DOHH2 (cell line): ENCODE measurements at regions not wholly inside any gene's neighbourhood (a gene's known extent, or its start where the extent isn't known, plus 50 kb on each side); places are given as distances from the start of the nearest gene placed in this dataset.
"Not testable (repeated sequence)": the region's sequence is repeated elsewhere in the genome, so short reads cannot be mapped to it uniquely, and the experiment has no call there.

Source experiments
- H3F3A ChIP-seq: fragments of 200-600 bp; sonication (generic), shearing (Covaris generic); 2 replicates; pipeline ENCODE4 v1.6.0; 2016; ENCODE audit warnings: antibody characterized with exemption, mild to moderate bottlenecking; ENCODE audit not compliant: control insufficient read depth, insufficient read depth
- H3K27ac ChIP-seq: fragments of 200-600 bp; sonication (generic); 2 replicates; pipeline ENCODE4 v1.5.1; 2014; ENCODE audit warnings: low read depth, mild to moderate bottlenecking, low read length, moderate library complexity
- H3K27me3 ChIP-seq: fragments of 200-600 bp; sonication (generic); 2 replicates; pipeline ENCODE4 v1.6.1; 2014; ENCODE audit warnings: mild to moderate bottlenecking, low read length, mixed read lengths; ENCODE audit not compliant: control insufficient read depth
- H3K36me3 ChIP-seq: fragments of 200-600 bp; sonication (generic); 2 replicates; pipeline ENCODE4 v1.6.1; 2014; ENCODE audit warnings: mild to moderate bottlenecking, low read length, moderate library complexity, mixed read lengths; ENCODE audit not compliant: control insufficient read depth
- H3K4me1 ChIP-seq: fragments of 200-600 bp; sonication (generic); 2 replicates; pipeline ENCODE4 v1.6.1; 2014; ENCODE audit warnings: mild to moderate bottlenecking, low read length, mixed read lengths; ENCODE audit not compliant: control insufficient read depth
- H3K4me2 ChIP-seq: fragments of 200-600 bp; sonication (generic); 2 replicates; pipeline ENCODE4 v1.6.0; 2014; ENCODE audit warnings: mild to moderate bottlenecking, low read length, moderate library complexity
- H3K4me3 ChIP-seq: fragments of 200-600 bp; sonication (generic); 2 replicates; pipeline ENCODE4 v1.5.1; 2014; ENCODE audit warnings: mild to moderate bottlenecking, low read length, mixed read lengths
- H3K79me2 ChIP-seq: fragments of 200-600 bp; sonication (generic); 2 replicates; pipeline ENCODE4 v1.6.1; 2014; ENCODE audit warnings: mild to moderate bottlenecking, low read length, mixed read lengths; ENCODE audit not compliant: control insufficient read depth
- H3K9me2 ChIP-seq: fragments of 200-600 bp; sonication (generic); replicated peaks from 2 replicates; pipeline ENCODE4 v1.6.1; 2014; ENCODE audit warnings: mild to moderate bottlenecking, low read length, mixed read lengths; ENCODE audit not compliant: control insufficient read depth
- H3K9me3 ChIP-seq: fragments of 200-600 bp; sonication (generic); 2 replicates; pipeline ENCODE4 v1.6.1; 2014; ENCODE audit warnings: antibody characterized with exemption, low read length, mixed read lengths; ENCODE audit not compliant: control insufficient read depth, insufficient read depth
- H4K20me1 ChIP-seq: fragments of 200-600 bp; sonication (generic); 2 replicates; pipeline ENCODE4 v1.6.0; 2014; ENCODE audit warnings: low read depth, mild to moderate bottlenecking, antibody characterized with exemption, low read length, moderate library complexity; ENCODE audit not compliant: control insufficient read depth, insufficient read depth
- EZH2phosphoT487 ChIP-seq: fragments of 200-600 bp; sonication (generic); IDR thresholded peaks from 2 replicates; pipeline ENCODE4 v1.6.1; 2017; ENCODE audit warnings: borderline replicate concordance, mild to moderate bottlenecking, antibody characterized with exemption, low read length, moderate library complexity, mixed read lengths
- TF ChIP-seq, protein P1 (sequence below): fragments of 200-600 bp; sonication (generic); IDR thresholded peaks from one replicate; pipeline ENCODE4 v1.5.1; 2014; ENCODE audit warnings: antibody characterized with exemption, mild to moderate bottlenecking, low read depth, low read length; ENCODE audit not compliant: poor library complexity, severe bottlenecking

DNA sequence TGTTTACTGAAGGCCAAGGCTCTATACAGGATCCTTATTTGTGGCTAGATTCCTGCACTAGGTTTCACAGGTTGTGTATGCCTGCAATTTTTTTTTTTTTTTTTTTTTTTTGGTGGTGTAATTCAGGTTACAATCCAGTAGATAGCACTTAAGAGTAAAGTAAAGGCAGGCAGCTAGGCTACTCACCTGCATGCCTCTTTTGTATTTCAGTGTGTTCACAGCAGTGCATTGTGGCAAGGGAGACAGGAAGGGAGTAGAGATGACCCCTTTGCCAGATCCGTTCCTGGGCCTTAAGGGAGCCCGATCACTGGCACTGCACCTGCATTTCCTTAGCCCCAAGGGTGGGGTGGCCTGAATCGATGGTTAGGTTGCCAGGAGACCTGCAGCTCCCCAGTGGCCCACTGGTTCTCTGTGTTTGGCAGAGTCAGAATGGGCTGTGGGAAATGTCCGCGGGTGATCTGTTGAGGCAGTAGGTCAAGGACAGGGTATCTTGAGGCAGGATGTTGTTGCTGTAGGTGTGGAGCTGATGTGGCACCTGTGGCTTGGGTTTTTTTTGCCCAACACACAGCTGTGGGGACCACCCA is 374.9 kb upstream of the AADAT start:
- no peaks in the 10 kb centered on the region for H3K79me2 ChIP-seq
- no peaks in the 10 kb centered on the region for H3K27me3 ChIP-seq
- H3K27ac ChIP-seq, result no peak overlapping the region
- TF ChIP-seq, protein P1, sequence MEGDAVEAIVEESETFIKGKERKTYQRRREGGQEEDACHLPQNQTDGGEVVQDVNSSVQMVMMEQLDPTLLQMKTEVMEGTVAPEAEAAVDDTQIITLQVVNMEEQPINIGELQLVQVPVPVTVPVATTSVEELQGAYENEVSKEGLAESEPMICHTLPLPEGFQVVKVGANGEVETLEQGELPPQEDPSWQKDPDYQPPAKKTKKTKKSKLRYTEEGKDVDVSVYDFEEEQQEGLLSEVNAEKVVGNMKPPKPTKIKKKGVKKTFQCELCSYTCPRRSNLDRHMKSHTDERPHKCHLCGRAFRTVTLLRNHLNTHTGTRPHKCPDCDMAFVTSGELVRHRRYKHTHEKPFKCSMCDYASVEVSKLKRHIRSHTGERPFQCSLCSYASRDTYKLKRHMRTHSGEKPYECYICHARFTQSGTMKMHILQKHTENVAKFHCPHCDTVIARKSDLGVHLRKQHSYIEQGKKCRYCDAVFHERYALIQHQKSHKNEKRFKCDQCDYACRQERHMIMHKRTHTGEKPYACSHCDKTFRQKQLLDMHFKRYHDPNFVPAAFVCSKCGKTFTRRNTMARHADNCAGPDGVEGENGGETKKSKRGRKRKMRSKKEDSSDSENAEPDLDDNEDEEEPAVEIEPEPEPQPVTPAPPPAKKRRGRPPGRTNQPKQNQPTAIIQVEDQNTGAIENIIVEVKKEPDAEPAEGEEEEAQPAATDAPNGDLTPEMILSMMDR, result no peak
- no peak for TF ChIP-seq EZH2phosphoT487
- H3K4me1 ChIP-seq, result no peaks in the 10 kb centered on the region
- no peaks in the 10 kb centered on the region for H4K20me1 ChIP-seq
- H3K4me3 ChIP-seq, result no peak overlapping the region
- H3K4me2 ChIP-seq, result no peak overlapping the region
- H3K9me3 ChIP-seq, result no peaks in the 10 kb centered on the region
- H3K36me3 ChIP-seq, result no peaks in the 10 kb centered on the region
- no peaks in the 10 kb centered on the region for H3F3A ChIP-seq
- H3K9me2 ChIP-seq, result no peaks in the 10 kb centered on the region

DNA sequence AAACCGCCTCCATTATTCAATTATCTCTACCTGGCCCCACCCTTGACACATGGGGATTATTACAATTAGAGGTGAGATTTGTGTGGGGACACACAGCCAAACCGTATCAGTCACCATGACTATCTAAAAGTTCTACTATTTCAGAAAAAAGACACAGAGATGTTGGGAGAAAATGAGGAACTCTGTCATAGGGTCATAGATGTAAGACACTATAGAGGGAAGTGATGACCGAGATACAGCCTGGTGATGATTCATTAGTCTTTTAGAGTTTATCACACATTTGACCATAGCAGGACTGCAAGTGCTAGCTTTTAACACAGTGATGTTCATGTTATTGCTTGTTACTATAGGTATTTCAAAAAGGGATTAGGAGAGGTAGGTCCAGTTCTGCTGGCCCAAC is 357.0 kb upstream of the AADAT start:
- H3K4me1 ChIP-seq, result no peaks in the 10 kb centered on the region
- H3K36me3 ChIP-seq, result no peaks in the 10 kb centered on the region
- no peaks in the 10 kb centered on the region for H3K27me3 ChIP-seq
- H4K20me1 ChIP-seq, result no peaks in the 10 kb centered on the region
- no peak overlapping the region for H3K27ac ChIP-seq
- no peak for TF ChIP-seq EZH2phosphoT487
- TF ChIP-seq, protein P1, result no peak
- no peak overlapping the region for H3K4me3 ChIP-seq
- H3K9me2 ChIP-seq, result no peaks in the 10 kb centered on the region
- no peaks in the 10 kb centered on the region for H3K9me3 ChIP-seq
- no peak overlapping the region for H3K4me2 ChIP-seq
- H3K79me2 ChIP-seq, result no peaks in the 10 kb centered on the region
- no peaks in the 10 kb centered on the region for H3F3A ChIP-seq

DNA sequence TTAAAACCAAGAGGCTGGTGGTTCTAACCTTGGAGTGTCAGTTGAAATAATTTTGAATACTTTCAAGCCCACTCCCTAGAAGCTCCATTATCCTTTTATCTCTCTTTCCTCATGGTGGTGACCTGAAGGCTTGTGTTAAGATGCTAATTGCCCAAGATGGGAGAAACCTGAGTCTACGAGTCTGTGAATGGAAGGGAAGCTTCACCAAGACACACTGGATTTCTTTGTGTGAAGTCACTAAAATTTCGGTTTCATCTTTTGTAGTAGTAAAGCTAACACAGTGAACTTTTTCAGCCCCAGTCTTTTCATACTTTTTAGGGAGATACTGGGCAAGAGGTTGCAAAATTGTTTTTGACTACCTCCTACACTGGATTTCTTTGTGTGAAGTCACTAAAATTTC is 351.4 kb upstream of the AADAT start:
- not testable (repeated sequence) for H3K79me2 ChIP-seq, H3K36me3 ChIP-seq, H3K27ac ChIP-seq, H3K27me3 ChIP-seq, H3K9me2 ChIP-seq, H3K9me3 ChIP-seq, H3K4me3 ChIP-seq, H3K4me2 ChIP-seq, H4K20me1 ChIP-seq, H3K4me1 ChIP-seq, H3F3A ChIP-seq

DNA sequence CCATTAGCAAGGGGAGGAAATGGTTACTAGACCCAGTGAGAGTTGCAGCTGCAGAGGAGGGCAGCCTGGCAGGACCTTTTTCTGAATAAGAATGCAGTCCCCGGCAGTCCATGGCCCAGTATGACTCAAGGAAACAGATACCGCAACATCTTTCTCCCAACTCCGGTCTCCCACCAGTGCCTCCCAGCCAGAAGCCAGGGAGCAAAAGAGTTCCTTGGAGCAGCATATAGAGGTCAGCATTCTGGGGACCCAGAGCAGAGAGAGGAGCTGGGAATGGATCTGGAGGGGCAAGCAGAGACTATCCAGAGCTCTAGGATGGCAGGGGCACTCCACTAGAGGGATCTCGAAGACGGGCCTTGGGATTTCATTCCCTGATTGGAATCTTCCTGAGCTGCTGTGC is 339.2 kb upstream of the AADAT start:
- no peak overlapping the region for H3K4me2 ChIP-seq
- TF ChIP-seq, protein P1, result no peak
- TF ChIP-seq EZH2phosphoT487, result no peak
- no peaks in the 10 kb centered on the region for H3K4me1 ChIP-seq
- no peak overlapping the region for H3K4me3 ChIP-seq
- H4K20me1 ChIP-seq, result no peaks in the 10 kb centered on the region
- H3K27me3 ChIP-seq, result no peaks in the 10 kb centered on the region
- no peaks in the 10 kb centered on the region for H3F3A ChIP-seq
- H3K9me3 ChIP-seq, result no peaks in the 10 kb centered on the region
- no peak overlapping the region for H3K27ac ChIP-seq
- H3K36me3 ChIP-seq, result no peaks in the 10 kb centered on the region
- no peaks in the 10 kb centered on the region for H3K9me2 ChIP-seq
- no peaks in the 10 kb centered on the region for H3K79me2 ChIP-seq
